Activated CD8-positive, alpha-beta memory T cell treated with anti-CD3 and anti-CD28 coated beads for 4 hours (primary cell): ENCODE measurements at regions not wholly inside any gene's neighbourhood (a gene's known extent, or its start where the extent isn't known, plus 50 kb on each side); places are given as distances from the start of the nearest gene placed in this dataset.
"Not testable (repeated sequence)": the region's sequence is repeated elsewhere in the genome, so short reads cannot be mapped to it uniquely, and the experiment has no call there.

ENCODE experiments used
- DNase-seq, 2 donors: peaks; one replicate each; pipeline ENCODE4 v3.0.0-alpha.2; 2020; ENCODE audit warnings: low read depth in 2 of 2

DNA sequence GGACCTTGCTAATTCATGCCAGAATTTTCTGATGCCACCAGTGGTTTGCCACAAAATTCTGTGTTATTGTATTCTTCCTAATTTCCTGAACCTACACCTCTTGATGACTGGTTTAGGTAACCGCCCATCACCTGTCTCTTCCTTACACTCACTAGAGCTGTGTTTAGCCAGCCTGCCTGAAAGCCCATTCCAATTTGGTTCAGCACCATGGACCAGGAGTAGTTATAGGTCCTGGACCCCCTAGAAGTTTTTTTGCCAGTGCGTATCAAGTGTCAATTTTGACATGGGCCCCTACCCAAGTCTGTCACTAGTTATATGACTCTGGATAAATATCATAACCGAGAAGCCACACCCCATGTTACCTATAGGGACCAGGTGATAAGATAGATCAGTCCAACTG, 94.0 kb upstream of the NAP1L1 start:
- no peak for DNase-seq

GRCh38 chr12:76177821-76178220, 93.3 kb upstream of the NAP1L1 start:
- DNase-seq = no peak

GRCh38 chr12:76176940-76177339, 92.5 kb upstream of the NAP1L1 start:
- no peak for DNase-seq

GRCh38 chr12:76175946-76176345, 91.5 kb upstream of the NAP1L1 start:
- DNase-seq = not testable (repeated sequence)

- DNase-seq = no peak
Observed at GRCh38 chr12:76173756-76174155, 89.3 kb upstream of the NAP1L1 start.

- DNase-seq = peak; percentile 29 to 58
Observed at GRCh38 chr12:76158518-76159321, 74.2 kb upstream of the NAP1L1 start.

DNA sequence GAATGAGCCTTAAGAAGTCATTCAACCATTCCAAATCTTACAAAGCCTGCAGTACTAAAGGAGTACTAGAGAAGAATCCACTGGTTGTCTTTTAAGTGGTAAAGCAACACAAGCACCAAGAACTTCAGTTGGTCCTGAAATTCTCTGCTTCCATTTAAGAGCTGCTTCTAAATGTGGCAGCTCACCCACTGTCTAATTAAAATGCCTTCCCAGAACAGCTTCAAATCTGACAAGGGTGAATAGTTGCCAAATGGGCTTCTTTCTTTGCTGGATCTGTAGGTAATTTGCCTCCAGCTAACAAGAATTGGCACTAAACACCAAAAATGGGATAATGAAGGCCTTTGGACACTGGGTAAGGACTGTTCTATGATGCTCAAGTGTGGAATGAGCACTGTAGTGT, 72.2 kb upstream of the NAP1L1 start:
- no peak for DNase-seq

DNA sequence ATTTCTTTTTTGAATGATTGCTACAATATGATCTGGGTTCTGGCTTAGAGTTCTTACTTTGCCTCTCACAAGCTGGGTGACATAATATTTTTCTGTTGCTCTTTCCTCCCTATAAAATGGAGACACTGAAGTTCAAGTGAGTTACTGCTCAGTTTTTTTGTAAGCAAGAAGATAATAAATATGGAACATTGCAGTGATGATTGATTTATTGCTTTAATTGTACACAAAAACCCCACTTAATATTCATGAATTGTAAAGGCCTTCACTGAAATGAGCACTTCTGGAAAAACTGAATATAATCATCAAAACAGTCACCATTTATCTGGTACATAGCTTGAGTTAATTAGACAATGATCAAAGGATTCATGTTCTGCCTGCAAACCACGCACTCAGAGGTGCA, 71.8 kb upstream of the NAP1L1 start:
- no peak for DNase-seq

DNA sequence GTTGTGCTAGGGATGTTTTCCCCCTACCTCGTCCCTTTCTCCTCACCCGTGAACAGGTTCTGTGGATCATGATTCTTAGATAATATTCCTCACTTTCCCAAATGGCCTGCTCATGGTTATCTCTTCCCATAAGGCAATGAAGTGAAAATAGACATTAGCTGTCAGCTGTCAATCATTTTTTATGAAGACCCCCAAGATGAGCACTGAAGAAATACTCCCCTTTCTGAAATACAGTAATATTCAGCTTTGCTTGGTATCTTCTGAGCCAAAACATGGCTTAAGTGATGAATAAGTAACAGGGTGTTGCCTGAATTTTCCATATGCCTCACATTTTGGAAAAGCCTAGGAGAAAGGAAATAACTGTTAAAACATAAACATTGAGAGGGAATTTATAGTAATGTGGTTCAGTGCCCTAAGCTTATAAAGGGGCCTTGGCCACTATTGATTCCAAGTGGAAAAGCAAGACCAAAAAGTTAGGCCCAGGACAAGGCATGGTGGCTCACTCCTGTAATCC, 70.7 kb upstream of the NAP1L1 start:
- no peak for DNase-seq

DNA sequence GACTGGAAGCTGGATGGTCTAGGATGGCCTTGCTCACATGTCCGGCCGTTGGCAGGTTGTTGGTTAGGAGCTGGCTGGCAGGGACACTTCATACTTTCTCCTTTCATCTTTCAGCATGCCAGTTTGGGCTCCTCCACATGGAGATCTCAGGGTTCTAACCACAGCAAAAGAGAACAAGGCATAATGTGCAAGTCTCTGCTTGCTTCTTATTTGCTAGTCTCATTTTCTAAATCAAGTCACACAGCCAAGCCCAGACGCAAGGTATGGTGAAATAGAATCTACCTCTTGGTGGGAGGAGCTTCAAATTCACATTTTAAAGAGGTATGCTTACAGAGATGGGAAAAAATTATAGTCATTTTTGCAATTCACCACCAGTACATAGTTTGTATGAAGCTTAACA, 69.1 kb upstream of the NAP1L1 start:
- no peak for DNase-seq

GRCh38 chr12:76152181-76152807, 67.8 kb upstream of the NAP1L1 start:
- no peak for DNase-seq

- DNase-seq = peak in 1 of 2 donors; percentile 36
Observed at GRCh38 chr12:76144245-76144549, 59.7 kb upstream of the NAP1L1 start.

DNA sequence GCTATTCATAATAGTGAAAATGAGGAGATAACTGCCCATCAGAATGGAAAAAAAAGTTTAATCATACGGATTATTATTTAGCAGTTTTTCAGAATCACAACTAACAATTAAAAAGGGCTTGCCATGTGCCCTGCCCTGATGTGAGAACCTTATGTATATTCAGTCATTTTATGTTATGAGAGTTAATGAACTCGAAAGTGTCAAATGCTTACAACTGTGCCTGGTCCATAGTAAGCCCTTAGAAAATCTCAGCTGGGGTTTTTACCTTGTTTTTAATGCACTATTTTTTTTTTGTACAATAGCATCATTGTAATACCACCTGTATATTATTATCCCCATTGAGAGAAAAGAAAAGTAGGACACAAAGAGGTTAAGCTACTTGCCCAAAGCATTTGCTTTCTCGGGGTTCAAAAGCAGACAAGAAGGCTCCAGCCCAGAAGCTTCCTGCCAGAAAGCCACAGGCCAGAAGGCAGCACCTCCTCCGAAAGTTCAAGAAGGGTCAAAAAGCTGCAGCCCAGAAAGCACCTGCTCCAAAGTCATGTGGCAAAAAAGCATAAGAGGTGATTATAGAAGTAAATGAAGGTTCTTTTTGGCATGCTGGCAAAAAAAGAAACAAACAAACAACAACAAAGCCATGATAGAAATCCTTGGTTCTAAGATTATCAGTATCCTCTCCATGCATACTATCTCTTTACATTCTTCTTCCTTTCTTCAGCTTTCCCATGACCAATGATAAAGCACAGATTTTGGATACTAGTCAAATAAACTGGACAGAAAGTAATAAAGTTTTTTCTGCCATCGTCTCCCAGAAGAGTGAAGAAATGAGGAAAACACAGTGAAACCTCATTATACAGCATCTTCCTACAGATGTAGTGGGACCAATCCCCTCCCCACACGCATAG, 59.1 kb upstream of the NAP1L1 start:
- DNase-seq = no peak

- DNase-seq = no peak
Observed at GRCh38 chr12:76142305-76142704, 57.8 kb upstream of the NAP1L1 start.

- no peak for DNase-seq
Observed at GRCh38 chr12:76138656-76139055, 54.2 kb upstream of the NAP1L1 start.

DNA sequence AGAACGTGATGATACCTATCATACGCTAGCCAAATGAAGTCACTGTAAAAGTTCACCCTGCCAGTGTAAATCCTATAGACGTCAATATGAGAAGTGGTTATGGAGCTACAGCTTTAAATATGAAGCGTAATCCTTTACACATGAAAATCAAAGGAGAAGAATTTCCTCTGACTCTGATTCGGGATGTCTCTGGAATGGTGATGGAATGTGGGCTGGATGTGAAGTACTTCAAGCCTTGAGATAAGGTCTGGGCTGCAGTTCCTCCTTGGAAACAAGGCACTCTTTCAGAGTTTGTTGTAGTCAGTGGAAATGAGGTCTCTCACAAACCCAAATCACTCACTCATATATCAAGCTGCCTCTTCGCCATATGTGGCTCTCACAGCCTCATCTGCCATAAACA, 53.1 kb upstream of the NAP1L1 start:
- DNase-seq = no peak

GRCh38 chr12:76135456-76135855, 51.0 kb upstream of the NAP1L1 start:
- DNase-seq = no peak
